ENCODE measurements at regions not wholly inside any gene's neighbourhood (a gene's known extent, or its start where the extent isn't known, plus 50 kb on each side); places are given as distances from the start of the nearest gene placed in this dataset.

DNA sequence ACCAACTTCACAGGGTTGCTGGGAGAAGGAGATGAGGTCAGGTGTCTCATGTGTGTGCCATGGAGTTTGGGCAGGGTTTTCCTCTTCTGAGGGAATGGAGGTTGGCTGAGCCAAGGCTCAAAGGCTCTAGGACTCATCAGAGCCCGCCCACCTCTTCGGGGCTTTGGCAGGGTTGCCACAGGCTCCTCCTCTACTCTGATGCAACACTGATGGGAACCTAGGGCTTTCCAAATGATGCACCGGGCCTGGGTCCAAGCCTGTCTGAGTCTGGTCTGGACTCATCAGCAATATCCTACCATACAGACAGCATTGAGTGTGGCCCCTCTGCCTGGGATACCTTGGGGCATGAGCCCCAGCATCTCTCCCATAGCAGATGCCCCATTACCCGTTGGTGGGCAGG, 59.5 kb upstream of the LHX1 start:
- no peak overlapping the region for H3K4me3 ChIP-seq
- intact Hi-C loops (cut with DNase I) = no loop called here
- no peaks in the 10 kb centered on the region for H3K36me3 ChIP-seq
- WGBS, 2 donors = 73 to 80% methylated on average over 4 of the region's 4 CpGs
- DNase-seq = no peak
- H3K4me1 ChIP-seq = no peaks in the 10 kb centered on the region
- TF ChIP-seq POLR2AphosphoS5 (IDR thresholded peaks at IDR 0.05) (no peak), EP300 (IDR thresholded peaks at IDR 0.05) (no peak), POLR2A (IDR thresholded peaks at IDR 0.05) (no peak)
- TF ChIP-seq, protein P1, sequence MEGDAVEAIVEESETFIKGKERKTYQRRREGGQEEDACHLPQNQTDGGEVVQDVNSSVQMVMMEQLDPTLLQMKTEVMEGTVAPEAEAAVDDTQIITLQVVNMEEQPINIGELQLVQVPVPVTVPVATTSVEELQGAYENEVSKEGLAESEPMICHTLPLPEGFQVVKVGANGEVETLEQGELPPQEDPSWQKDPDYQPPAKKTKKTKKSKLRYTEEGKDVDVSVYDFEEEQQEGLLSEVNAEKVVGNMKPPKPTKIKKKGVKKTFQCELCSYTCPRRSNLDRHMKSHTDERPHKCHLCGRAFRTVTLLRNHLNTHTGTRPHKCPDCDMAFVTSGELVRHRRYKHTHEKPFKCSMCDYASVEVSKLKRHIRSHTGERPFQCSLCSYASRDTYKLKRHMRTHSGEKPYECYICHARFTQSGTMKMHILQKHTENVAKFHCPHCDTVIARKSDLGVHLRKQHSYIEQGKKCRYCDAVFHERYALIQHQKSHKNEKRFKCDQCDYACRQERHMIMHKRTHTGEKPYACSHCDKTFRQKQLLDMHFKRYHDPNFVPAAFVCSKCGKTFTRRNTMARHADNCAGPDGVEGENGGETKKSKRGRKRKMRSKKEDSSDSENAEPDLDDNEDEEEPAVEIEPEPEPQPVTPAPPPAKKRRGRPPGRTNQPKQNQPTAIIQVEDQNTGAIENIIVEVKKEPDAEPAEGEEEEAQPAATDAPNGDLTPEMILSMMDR (IDR thresholded peaks at IDR 0.05) = no peak
- peaks cover 0 to 34% (median 1%) of the 10 kb centered on the region in 3 donors for H3K27me3 ChIP-seq
- no peak overlapping the region for H3K27ac ChIP-seq
- H3K9me3 ChIP-seq = peaks cover 0 to 10% (median 0%) of the 10 kb centered on the region in 4 donors

DNA sequence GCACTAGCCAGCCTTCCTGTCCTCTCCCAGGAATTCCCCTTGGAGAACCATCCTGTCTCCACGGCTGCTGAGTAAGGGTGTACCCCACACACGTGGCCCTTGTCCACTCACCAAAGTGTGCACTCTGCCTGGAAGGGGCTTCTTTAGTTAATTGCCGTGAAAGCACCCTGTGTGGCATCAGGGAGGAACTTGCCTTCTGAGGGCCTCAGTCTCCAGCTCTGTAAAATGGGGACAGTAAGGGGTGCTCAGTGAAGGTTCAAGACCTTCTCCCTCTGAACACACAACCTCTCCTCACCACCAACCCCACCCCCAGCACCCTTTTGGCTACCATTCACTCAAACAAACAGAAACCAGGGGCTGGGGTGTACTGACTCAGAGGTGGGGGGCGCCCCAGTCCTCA, 59.1 kb upstream of the LHX1 start:
- intact Hi-C loops (cut with DNase I) = no loop called here
- Histone ChIP-seq H3K9me3 (peaks cover 0 to 10% (median 0%) of the 10 kb centered on the region in 4 donors), H3K36me3 (no peaks in the 10 kb centered on the region), H3K4me1 (no peaks in the 10 kb centered on the region), H3K27me3 (peaks cover 0 to 39% (median 6%) of the 10 kb centered on the region in 3 donors), H3K27ac (no peak overlapping the region), H3K4me3 (no peak overlapping the region)
- no peak for DNase-seq
- TF ChIP-seq POLR2AphosphoS5 (IDR thresholded peaks at IDR 0.05) (no peak), EP300 (IDR thresholded peaks at IDR 0.05) (no peak)
- TF ChIP-seq, protein P1 (IDR thresholded peaks at IDR 0.05) = no peak
- 78 to 89% methylated on average over 4 of the region's 4 CpGs for WGBS, 2 donors

DNA sequence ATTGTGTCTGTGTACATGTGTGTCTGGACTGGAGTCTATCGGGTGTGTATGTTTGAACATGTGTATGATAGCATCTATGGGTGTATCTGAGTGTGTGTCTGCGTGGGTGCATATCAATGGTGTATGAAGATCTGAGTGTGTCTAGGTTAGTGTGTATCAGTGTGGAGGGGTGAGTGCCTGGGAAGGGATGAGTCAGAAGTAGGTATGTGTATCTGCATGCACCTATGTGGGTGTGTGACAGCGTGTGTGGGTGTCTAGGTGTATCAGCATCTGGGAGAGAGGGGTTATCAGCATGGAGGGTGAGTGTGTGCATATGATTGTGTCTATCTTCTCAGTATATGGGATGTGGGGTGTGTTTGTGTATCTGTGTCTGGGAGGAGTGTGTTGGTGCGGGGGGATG, 58.2 kb upstream of the LHX1 start:
- intact Hi-C loops (cut with DNase I) = no loop called here
- 74 to 86% methylated on average over 4 of the region's 4 CpGs for WGBS, 2 donors

DNA sequence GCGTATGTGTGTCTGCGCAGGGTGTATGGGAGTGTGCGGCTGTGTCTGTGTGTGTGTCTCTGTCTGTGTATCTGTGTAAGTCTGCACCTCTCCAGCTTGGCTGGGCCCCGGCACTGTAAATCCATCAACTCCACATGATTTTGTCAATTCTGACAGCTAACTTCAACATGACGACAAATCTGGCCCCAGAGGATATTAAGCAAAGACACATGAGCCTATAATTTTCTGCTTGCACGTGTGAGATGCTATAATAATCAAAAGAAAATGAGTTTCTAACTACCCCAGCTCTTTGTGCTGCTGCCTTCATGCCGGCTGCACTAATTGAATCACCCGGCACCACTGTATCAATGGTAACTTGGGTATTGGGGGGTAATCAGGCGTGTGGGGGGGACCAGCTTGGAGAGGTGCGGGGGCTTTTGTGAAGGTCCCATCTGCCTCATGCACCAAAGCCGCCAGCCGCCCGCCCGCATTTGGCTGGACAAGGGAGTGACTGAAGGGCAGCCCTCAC, 57.6 kb upstream of the LHX1 start:
- H3K4me1 ChIP-seq = no peaks in the 10 kb centered on the region
- TF ChIP-seq, protein P1 (IDR thresholded peaks at IDR 0.05) = no peak
- TF ChIP-seq POLR2AphosphoS5 (IDR thresholded peaks at IDR 0.05) = no peak
- TF ChIP-seq EP300 (IDR thresholded peaks at IDR 0.05) = no peak
- TF ChIP-seq POLR2A (IDR thresholded peaks at IDR 0.05) = no peak
- DNase-seq = no peak
- H3K27me3 ChIP-seq = peaks cover 4 to 53% (median 18%) of the 10 kb centered on the region in 3 donors
- 88 to 89% methylated on average over 14 of the region's 14 CpGs for WGBS, 2 donors
- no peak overlapping the region for H3K27ac ChIP-seq
- peaks cover 0 to 10% (median 0%) of the 10 kb centered on the region in 4 donors for H3K9me3 ChIP-seq
- intact Hi-C loops (cut with DNase I) = no loop called here
- no peak overlapping the region for H3K4me3 ChIP-seq
- no peaks in the 10 kb centered on the region for H3K36me3 ChIP-seq

More for the DNA sequence above, 58.2 kb upstream of the LHX1 start:
- peaks cover 0 to 10% (median 0%) of the 10 kb centered on the region in 4 donors for H3K9me3 ChIP-seq
- DNase-seq = no peak
- no peaks in the 10 kb centered on the region for H3K4me1 ChIP-seq
- no peaks in the 10 kb centered on the region for H3K36me3 ChIP-seq
- H3K27ac ChIP-seq = no peak overlapping the region
- no peak overlapping the region for H3K4me3 ChIP-seq
- no peak for TF ChIP-seq EP300 (IDR thresholded peaks at IDR 0.05)
- TF ChIP-seq POLR2AphosphoS5 (IDR thresholded peaks at IDR 0.05) = no peak
- no peak for TF ChIP-seq POLR2A (IDR thresholded peaks at IDR 0.05)
- TF ChIP-seq, protein P1 (IDR thresholded peaks at IDR 0.05) = no peak
- peaks cover 2 to 47% (median 14%) of the 10 kb centered on the region in 3 donors for H3K27me3 ChIP-seq
